Activated T-helper 1 cell treated with anti-CD3 and anti-CD28 coated beads, Interleukin-12 subunit alpha, Interleukin-12 subunit beta, Interleukin-2, Interleukin-4 antibody, amounts not matched to agents 30 ng/mL and 10 ng/mL and 1 ng/mL, durations not matched to agents 14 hours and 24 hours and 36 hours (primary cell): ENCODE measurements at regions not wholly inside any gene's neighbourhood (a gene's known extent, or its start where the extent isn't known, plus 50 kb on each side); places are given as distances from the start of the nearest gene placed in this dataset.
"Not testable (repeated sequence)": the region's sequence is repeated elsewhere in the genome, so short reads cannot be mapped to it uniquely, and the experiment has no call there.

Source experiments
- DNase-seq: peaks from one replicate; pipeline ENCODE4 v3.0.0; 2021; ENCODE audit warnings: low spot score
- H3K27ac Mint-ChIP-seq: one replicate; pipeline ENCODE4 v1.8.0; 2021; ENCODE audit warnings: mild to moderate bottlenecking, mixed read lengths
- H3K27me3 Mint-ChIP-seq: one replicate; pipeline ENCODE4 v1.8.0; 2022; ENCODE audit warnings: mild to moderate bottlenecking, moderate library complexity, mixed read lengths; ENCODE audit not compliant: insufficient read depth
- H3K36me3 Mint-ChIP-seq: one replicate; pipeline ENCODE4 v1.8.0; 2021; ENCODE audit warnings: low read depth, mixed read lengths
- H3K4me1 Mint-ChIP-seq: one replicate; pipeline ENCODE4 v1.8.0; 2021; ENCODE audit warnings: low read depth, mixed read lengths
- H3K4me3 Mint-ChIP-seq: one replicate; pipeline ENCODE4 v1.8.0; 2021; ENCODE audit warnings: mild to moderate bottlenecking, moderate library complexity, mixed read lengths
- H3K9me3 Mint-ChIP-seq: one replicate; pipeline ENCODE4 v1.8.0; 2021; ENCODE audit warnings: mixed read lengths
- intact Hi-C: fragments of 100-400 bp; cut with micrococcal nuclease; formaldehyde crosslinking; loops from one replicate; pipeline ENCODE4 v1.15.1; 2024

- H3K4me1 Mint-ChIP-seq = no peaks in the 10 kb centered on the region
- no peak overlapping the region for H3K4me3 Mint-ChIP-seq
- no peaks in the 10 kb centered on the region for H3K9me3 Mint-ChIP-seq
- intact Hi-C loops = no loop called here
- H3K36me3 Mint-ChIP-seq = no peaks in the 10 kb centered on the region
- DNase-seq = no peak
- no peaks in the 10 kb centered on the region for H3K27me3 Mint-ChIP-seq
- H3K27ac Mint-ChIP-seq = no peak overlapping the region
Measured at GRCh38 chr12:124087266-124088051, 114.4 kb downstream of the ZNF664 start.

GRCh38 chr12:124088217-124088907 lies 115.3 kb downstream of the ZNF664 start:
- Mint-ChIP-seq H3K36me3 (no peaks in the 10 kb centered on the region), H3K9me3 (no peaks in the 10 kb centered on the region), H3K4me1 (no peaks in the 10 kb centered on the region), H3K27me3 (no peaks in the 10 kb centered on the region), H3K27ac (no peak overlapping the region), H3K4me3 (no peak overlapping the region)
- no peak for DNase-seq
- intact Hi-C loops = no loop called here

- H3K27ac Mint-ChIP-seq, H3K4me3 Mint-ChIP-seq, DNase-seq, H3K36me3 Mint-ChIP-seq, H3K9me3 Mint-ChIP-seq, H3K4me1 Mint-ChIP-seq, intact Hi-C loops, H3K27me3 Mint-ChIP-seq: not testable (repeated sequence)
Measured at GRCh38 chr12:124089181-124089914, 116.3 kb downstream of the ZNF664 start.

- H3K9me3 Mint-ChIP-seq = no peaks in the 10 kb centered on the region
- H3K4me3 Mint-ChIP-seq = no peak overlapping the region
- no peaks in the 10 kb centered on the region for H3K36me3 Mint-ChIP-seq
- no peaks in the 10 kb centered on the region for H3K27me3 Mint-ChIP-seq
- no peaks in the 10 kb centered on the region for H3K4me1 Mint-ChIP-seq
- H3K27ac Mint-ChIP-seq = no peak overlapping the region
- intact Hi-C loops = no loop called here
- DNase-seq = no peak
Measured at GRCh38 chr12:124091835-124092234, 118.8 kb downstream of the ZNF664 start.

- DNase-seq, H3K27me3 Mint-ChIP-seq, H3K4me3 Mint-ChIP-seq, H3K27ac Mint-ChIP-seq, H3K4me1 Mint-ChIP-seq, H3K36me3 Mint-ChIP-seq, intact Hi-C loops, H3K9me3 Mint-ChIP-seq: not testable (repeated sequence)
Measured at GRCh38 chr12:124092532-124092931, 119.5 kb downstream of the ZNF664 start.

- intact Hi-C loops = no loop called here
- no peaks in the 10 kb centered on the region for H3K36me3 Mint-ChIP-seq
- no peaks in the 10 kb centered on the region for H3K4me1 Mint-ChIP-seq
- H3K27me3 Mint-ChIP-seq = no peaks in the 10 kb centered on the region
- H3K27ac Mint-ChIP-seq = no peak overlapping the region
- no peak for DNase-seq
- no peak overlapping the region for H3K4me3 Mint-ChIP-seq
- no peaks in the 10 kb centered on the region for H3K9me3 Mint-ChIP-seq
Measured at GRCh38 chr12:124093297-124093696, 120.3 kb downstream of the ZNF664 start.

GRCh38 chr12:124094188-124094587 lies 121.2 kb downstream of the ZNF664 start:
- Mint-ChIP-seq H3K27me3 (no peaks in the 10 kb centered on the region), H3K9me3 (no peaks in the 10 kb centered on the region), H3K36me3 (no peaks in the 10 kb centered on the region), H3K4me3 (no peak overlapping the region), H3K4me1 (no peaks in the 10 kb centered on the region), H3K27ac (no peak overlapping the region)
- DNase-seq = no peak
- intact Hi-C loops = no loop called here

- H3K27me3 Mint-ChIP-seq = no peaks in the 10 kb centered on the region
- no peaks in the 10 kb centered on the region for H3K9me3 Mint-ChIP-seq
- H3K4me3 Mint-ChIP-seq = no peak overlapping the region
- intact Hi-C loops = no loop called here
- H3K27ac Mint-ChIP-seq = no peak overlapping the region
- H3K4me1 Mint-ChIP-seq = no peaks in the 10 kb centered on the region
- no peaks in the 10 kb centered on the region for H3K36me3 Mint-ChIP-seq
- DNase-seq = no peak
Measured at GRCh38 chr12:124094733-124095132, 121.7 kb downstream of the ZNF664 start.

- H3K27ac Mint-ChIP-seq = no peak overlapping the region
- no peak for DNase-seq
- intact Hi-C loops = no loop called here
Measured at GRCh38 chr12:124096109-124096508, 123.1 kb downstream of the ZNF664 start.

GRCh38 chr12:124096869-124097434 lies 123.9 kb downstream of the ZNF664 start:
- intact Hi-C loops = no loop called here

More at GRCh38 chr12:124096109-124096508, 123.1 kb downstream of the ZNF664 start:
- Mint-ChIP-seq H3K4me1 (no peaks in the 10 kb centered on the region), H3K36me3 (no peaks in the 10 kb centered on the region), H3K27me3 (no peaks in the 10 kb centered on the region), H3K4me3 (no peak overlapping the region), H3K9me3 (no peaks in the 10 kb centered on the region)

GRCh38 chr12:124097701-124098100 lies 124.7 kb downstream of the ZNF664 start:
- Mint-ChIP-seq H3K36me3 (no peaks in the 10 kb centered on the region), H3K4me3 (no peak overlapping the region)

More at GRCh38 chr12:124096869-124097434, 123.9 kb downstream of the ZNF664 start:
- Mint-ChIP-seq H3K27me3 (no peaks in the 10 kb centered on the region), H3K4me1 (no peaks in the 10 kb centered on the region), H3K27ac (no peak overlapping the region), H3K36me3 (no peaks in the 10 kb centered on the region), H3K4me3 (no peak overlapping the region), H3K9me3 (no peaks in the 10 kb centered on the region)
- DNase-seq = no peak

GRCh38 chr12:124098101-124098757 lies 125.2 kb downstream of the ZNF664 start:
- DNase-seq = no peak
- Mint-ChIP-seq H3K27ac (no peak overlapping the region), H3K4me3 (no peak overlapping the region), H3K27me3 (no peaks in the 10 kb centered on the region), H3K4me1 (no peaks in the 10 kb centered on the region), H3K9me3 (no peaks in the 10 kb centered on the region), H3K36me3 (no peaks in the 10 kb centered on the region)
- intact Hi-C loops = no loop called here

More at GRCh38 chr12:124097701-124098100, 124.7 kb downstream of the ZNF664 start:
- intact Hi-C loops = no loop called here
- Mint-ChIP-seq H3K9me3 (no peaks in the 10 kb centered on the region), H3K27me3 (no peaks in the 10 kb centered on the region), H3K4me1 (no peaks in the 10 kb centered on the region), H3K27ac (no peak overlapping the region)
- no peak for DNase-seq
